Endodermal cell (in vitro differentiated cells): ENCODE measurements at regions not wholly inside any gene's neighbourhood (a gene's known extent, or its start where the extent isn't known, plus 50 kb on each side); places are given as distances from the start of the nearest gene placed in this dataset.

Experiments used
- DNase-seq: peaks from one replicate; pipeline ENCODE4 v3.0.0-alpha.2; 2017
- H3K27ac ChIP-seq: 2 replicates; pipeline ENCODE4 v1.5.1; 2013; ENCODE audit warnings: mild to moderate bottlenecking, low read depth, low read length, moderate library complexity
- H3K27me3 ChIP-seq: 2 replicates; pipeline ENCODE4 v1.6.1; 2013; ENCODE audit warnings: mild to moderate bottlenecking, low read length, moderate library complexity; ENCODE audit not compliant: insufficient read depth, control insufficient read depth, poor library complexity, severe bottlenecking
- H3K36me3 ChIP-seq: 2 replicates; pipeline ENCODE4 v1.7.0; 2013; ENCODE audit warnings: mild to moderate bottlenecking, low read length, moderate library complexity; ENCODE audit not compliant: control insufficient read depth, insufficient read depth
- H3K4me1 ChIP-seq: one replicate; pipeline ENCODE4 v1.7.0; 2013; ENCODE audit warnings: low read length; ENCODE audit not compliant: control insufficient read depth, insufficient read depth
- H3K4me3 ChIP-seq: 2 replicates; pipeline ENCODE4 v1.5.1; 2013; ENCODE audit warnings: mild to moderate bottlenecking, low read length, moderate library complexity
- H3K9ac ChIP-seq: 2 replicates; pipeline ENCODE4 v1.6.1; 2013; ENCODE audit warnings: mild to moderate bottlenecking, low read length, moderate library complexity; ENCODE audit not compliant: poor library complexity, severe bottlenecking; ENCODE audit errors: extremely low read depth
- H3K9me3 ChIP-seq: 2 replicates; pipeline ENCODE4 v1.6.1; 2013; ENCODE audit warnings: mild to moderate bottlenecking, low read length, moderate library complexity; ENCODE audit not compliant: control insufficient read depth
- H3K27ac Mint-ChIP-seq: 2 replicates; pipeline ENCODE4 v1.8.0; 2020; ENCODE audit warnings: mixed read lengths
- H3K27me3 Mint-ChIP-seq: 2 replicates; pipeline ENCODE4 v1.8.0; 2021; ENCODE audit warnings: mild to moderate bottlenecking, mixed read lengths; ENCODE audit not compliant: insufficient read depth
- H3K36me3 Mint-ChIP-seq: 2 replicates; pipeline ENCODE4 v1.8.0; 2020; ENCODE audit warnings: low read depth, mixed read lengths
- H3K4me1 Mint-ChIP-seq: 2 replicates; pipeline ENCODE4 v1.8.0; 2020; ENCODE audit warnings: mixed read lengths
- H3K4me3 Mint-ChIP-seq: 2 replicates; pipeline ENCODE4 v1.8.0; 2020; ENCODE audit warnings: mild to moderate bottlenecking, moderate library complexity, mixed read lengths
- H3K9me3 Mint-ChIP-seq: 2 replicates; pipeline ENCODE4 v1.8.0; 2020; ENCODE audit warnings: mild to moderate bottlenecking, mixed read lengths
- CTCF ChIP-seq: fragments of 200-600 bp; sonication (generic); conservative IDR thresholded peaks from 2 replicates; pipeline ENCODE4 v1.5.0; 2021; ENCODE audit warnings: antibody characterized with exemption, mild to moderate bottlenecking
- WGBS, 2 experiments: methylation state at CpG; one replicate each; pipeline versions ENCODE4 v1.1.5 to v1.1.7; 2013; ENCODE audit warnings: missing lambda C conversion rate in 2 of 2, mixed read lengths in 1 of 2; ENCODE audit not compliant: insufficient coverage in 1 of 2, insufficient read length in 1 of 2; 5-methylcytosine and 5-hydroxymethylcytosine counted together

- H3K4me3 ChIP-seq, result no peak overlapping the region
- Mint-ChIP-seq H3K36me3 (no peaks in the 10 kb centered on the region), H3K9me3 (peaks cover 23% of the 10 kb centered on the region), H3K4me1 (no peaks in the 10 kb centered on the region), H3K27me3 (peaks cover 22% of the 10 kb centered on the region), H3K27ac (no peak overlapping the region), H3K4me3 (no peak overlapping the region)
- H3K27ac ChIP-seq, result no peak overlapping the region
- no peaks in the 10 kb centered on the region for H3K4me1 ChIP-seq
- no peaks in the 10 kb centered on the region for H3K9me3 ChIP-seq
- DNase-seq, result no peak
- H3K9ac ChIP-seq, result no peak overlapping the region
- TF ChIP-seq CTCF, result no peak
- no peaks in the 10 kb centered on the region for H3K36me3 ChIP-seq
- no peaks in the 10 kb centered on the region for H3K27me3 ChIP-seq
- WGBS, 2 experiments, result 85 to 90% methylated on average over 2 to 3 of the region's 3 CpGs
Observed at GRCh38 chr17:73850426-73850825, 206.2 kb upstream of the SDK2 start.

GRCh38 chr17:73851091-73851490 is 206.8 kb upstream of the SDK2 start:
- H3K9ac ChIP-seq, result no peak overlapping the region
- Mint-ChIP-seq H3K27me3 (peaks cover 26% of the 10 kb centered on the region), H3K4me3 (no peak overlapping the region), H3K27ac (no peak overlapping the region), H3K4me1 (no peaks in the 10 kb centered on the region), H3K9me3 (peaks cover 23% of the 10 kb centered on the region), H3K36me3 (no peaks in the 10 kb centered on the region)
- no peaks in the 10 kb centered on the region for H3K36me3 ChIP-seq
- 91 to 94% methylated on average over 2 of the region's 2 CpGs for WGBS, 2 experiments
- no peak for TF ChIP-seq CTCF
- H3K27ac ChIP-seq, result no peak overlapping the region
- no peaks in the 10 kb centered on the region for H3K27me3 ChIP-seq
- DNase-seq, result no peak
- H3K4me1 ChIP-seq, result no peaks in the 10 kb centered on the region
- no peak overlapping the region for H3K4me3 ChIP-seq
- no peaks in the 10 kb centered on the region for H3K9me3 ChIP-seq

GRCh38 chr17:73851921-73852320 is 207.7 kb upstream of the SDK2 start:
- H3K9me3 ChIP-seq, result no peaks in the 10 kb centered on the region
- no peak overlapping the region for H3K4me3 ChIP-seq
- H3K9me3 Mint-ChIP-seq, result peaks cover 23% of the 10 kb centered on the region
- H3K9ac ChIP-seq, result no peak overlapping the region
- no peak overlapping the region for H3K27ac Mint-ChIP-seq
- H3K4me1 Mint-ChIP-seq, result no peaks in the 10 kb centered on the region
- H3K36me3 Mint-ChIP-seq, result no peaks in the 10 kb centered on the region
- no peaks in the 10 kb centered on the region for H3K4me1 ChIP-seq
- TF ChIP-seq CTCF, result no peak
- no peaks in the 10 kb centered on the region for H3K36me3 ChIP-seq
- WGBS, 2 experiments, result 97 to 100% methylated on average over 1 to 2 of the region's 2 CpGs
- no peak for DNase-seq
- H3K27me3 ChIP-seq, result no peaks in the 10 kb centered on the region
- no peak overlapping the region for H3K27ac ChIP-seq
- no peak overlapping the region for H3K4me3 Mint-ChIP-seq
- peaks cover 32% of the 10 kb centered on the region for H3K27me3 Mint-ChIP-seq
